HG03280 (cell line): ENCODE measurements at regions not wholly inside any gene's neighbourhood (a gene's known extent, or its start where the extent isn't known, plus 50 kb on each side); places are given as distances from the start of the nearest gene placed in this dataset.

Source experiments
- ATAC-seq: cut with Tn5 transposase; IDR thresholded peaks from one replicate; pipeline ENCODE4 v1.9.1; 2021; ENCODE audit warnings: mild to moderate bottlenecking, moderate library complexity; ENCODE audit not compliant: unreplicated experiment

DNA sequence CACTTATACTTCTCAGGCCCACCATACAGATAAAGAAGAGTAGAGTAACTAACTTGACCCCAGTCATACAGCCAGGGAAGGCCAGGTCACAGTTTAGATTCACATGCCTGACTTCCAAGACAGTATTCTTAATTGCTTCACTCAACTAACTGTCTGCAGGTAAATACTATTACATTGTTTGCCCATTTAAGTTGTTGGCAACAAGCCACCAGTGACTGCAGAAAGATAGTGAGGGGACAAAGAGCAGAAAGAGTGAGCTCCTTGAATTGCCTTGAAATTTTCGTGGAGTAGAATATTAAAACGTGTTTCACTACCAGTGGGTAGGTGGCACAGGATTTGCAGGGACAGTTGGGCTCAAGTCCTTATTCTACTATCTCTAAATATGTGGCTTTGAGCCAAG is 146.3 kb upstream of the RMST start:
- ATAC-seq = no peak

DNA sequence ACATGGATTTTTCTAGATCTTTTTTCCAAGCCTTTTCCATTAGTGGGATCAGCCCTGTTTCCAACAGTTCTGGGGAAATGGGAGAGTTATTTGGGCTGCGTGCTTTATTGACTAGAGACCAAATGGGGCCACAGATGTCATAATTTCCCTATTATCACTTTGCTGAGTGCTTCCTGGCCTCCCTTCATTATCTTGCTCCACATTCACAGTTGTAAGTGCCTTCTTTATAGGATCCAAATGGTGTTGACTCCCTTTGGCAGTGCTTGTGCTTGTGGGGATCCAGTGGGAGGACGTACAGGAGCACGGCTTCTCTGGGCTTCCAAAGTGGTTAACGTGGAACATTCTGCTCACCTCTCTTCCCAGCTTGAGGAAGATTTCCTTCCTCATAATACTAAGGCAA is 141.0 kb upstream of the RMST start:
- ATAC-seq = no peak

DNA sequence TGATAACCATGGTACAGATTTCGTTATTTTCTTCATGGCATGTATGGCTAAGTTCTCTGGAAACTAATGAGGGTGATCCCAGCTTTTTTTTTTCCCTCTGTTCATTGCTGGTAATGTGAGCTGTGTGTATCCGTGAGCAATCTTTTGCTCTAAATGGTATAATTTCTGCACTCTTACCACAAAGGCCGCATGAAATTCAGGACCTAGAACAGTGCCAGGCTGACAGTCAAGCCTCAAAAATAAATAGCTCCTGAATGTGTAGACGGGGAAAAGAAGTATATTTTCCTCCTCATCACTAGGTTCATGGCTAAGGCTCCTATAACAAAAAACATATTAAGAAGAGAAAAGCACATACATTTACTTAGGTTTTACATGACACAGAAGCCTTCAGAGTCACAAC is 140.2 kb upstream of the RMST start:
- ATAC-seq = no peak

DNA sequence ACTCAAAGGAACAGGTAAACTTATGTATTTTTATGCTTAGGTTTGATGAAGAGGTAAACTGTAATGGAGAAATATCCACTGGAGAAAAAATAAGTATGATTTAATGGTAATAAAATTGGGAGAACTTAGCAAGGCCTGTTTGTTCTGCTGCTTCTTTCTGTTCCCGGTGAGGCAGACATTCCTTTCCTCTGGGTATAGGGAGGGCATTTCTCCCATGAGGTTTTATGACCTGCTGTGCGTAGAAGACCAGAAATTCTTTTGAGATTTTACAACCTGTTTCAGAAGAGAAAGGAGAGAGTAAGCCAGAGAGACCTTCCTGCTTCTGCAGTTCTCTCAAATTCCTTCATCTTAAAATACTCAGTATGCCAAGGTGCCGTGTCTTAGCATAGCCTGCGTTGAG is 139.4 kb upstream of the RMST start:
- ATAC-seq = no peak

DNA sequence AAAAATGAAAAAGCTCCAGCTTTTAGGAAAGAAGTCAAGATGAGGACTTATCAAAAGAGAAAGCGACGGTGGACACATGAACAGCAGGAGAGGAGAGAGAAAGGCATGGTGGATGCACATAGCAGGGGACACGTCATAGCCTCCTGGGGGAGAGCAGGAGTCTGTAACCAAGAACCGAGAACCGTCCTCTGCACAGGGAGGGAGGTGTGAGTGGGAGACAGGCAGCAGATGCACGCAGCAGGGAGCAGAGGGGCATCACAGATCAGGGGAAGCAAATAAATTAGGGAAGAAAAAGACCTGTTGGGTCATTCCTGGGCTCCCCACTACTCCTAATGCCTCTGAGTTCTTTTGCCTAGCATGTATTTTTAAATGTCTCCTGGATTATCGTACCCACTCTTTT is 138.1 kb upstream of the RMST start:
- no peak for ATAC-seq

DNA sequence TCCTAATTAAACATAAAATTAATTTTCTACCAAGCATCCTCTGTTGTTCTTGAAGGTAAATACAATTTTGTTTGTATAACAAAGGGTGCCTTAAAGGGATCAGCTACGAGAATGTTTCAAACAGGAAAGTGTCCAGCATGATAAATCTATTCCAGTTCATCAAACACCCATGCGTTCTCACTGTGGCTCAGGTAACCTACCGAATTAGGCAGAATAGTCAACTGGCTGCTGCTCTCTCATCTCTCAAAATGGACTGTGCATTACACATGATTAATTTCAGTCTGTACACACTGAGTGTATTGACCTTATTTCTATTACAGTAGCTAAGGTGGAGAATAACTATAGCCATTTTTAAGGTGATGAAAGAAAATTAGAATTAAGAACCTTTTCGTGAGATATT is 127.5 kb upstream of the RMST start:
- ATAC-seq = no peak

DNA sequence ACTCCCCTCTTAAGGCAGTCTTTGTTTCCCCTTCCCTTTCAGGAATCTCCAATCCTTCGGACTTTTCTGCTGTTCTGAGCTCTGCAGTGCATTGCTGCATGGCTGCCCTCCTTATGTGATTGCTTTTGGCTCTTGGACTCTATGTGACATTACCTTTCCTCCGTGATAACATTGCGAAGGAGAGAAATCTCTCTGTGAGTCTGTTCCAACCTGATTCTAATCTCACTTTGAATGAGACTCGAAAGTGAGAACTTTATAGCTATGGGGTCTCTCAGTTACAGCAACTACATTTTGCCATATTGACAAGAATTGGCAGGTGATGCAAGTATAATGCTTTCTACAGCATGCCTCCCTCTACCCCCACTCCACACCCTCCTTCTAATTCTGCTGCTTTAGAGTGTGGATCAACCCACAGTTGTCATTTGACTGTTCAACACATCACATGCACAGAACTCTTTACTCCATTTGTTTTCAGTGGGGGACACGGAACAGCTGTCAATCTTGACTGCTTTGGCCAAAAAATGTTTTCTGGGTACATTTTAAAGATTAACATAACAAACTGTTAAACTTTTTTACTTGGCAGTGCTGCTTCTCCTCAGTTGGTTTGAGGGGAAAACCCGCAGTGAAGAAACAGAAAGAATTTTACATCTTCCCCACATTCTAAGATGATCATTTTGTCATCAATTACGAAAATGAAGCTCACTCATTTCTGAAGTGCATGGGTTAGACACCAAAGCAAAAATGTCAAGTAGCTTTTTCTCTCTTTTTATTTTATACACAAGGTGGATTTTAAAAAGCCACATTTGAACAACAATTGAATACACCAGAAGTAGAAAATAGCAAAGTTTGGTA is 125.5 kb upstream of the RMST start:
- ATAC-seq = peak; percentile 53

DNA sequence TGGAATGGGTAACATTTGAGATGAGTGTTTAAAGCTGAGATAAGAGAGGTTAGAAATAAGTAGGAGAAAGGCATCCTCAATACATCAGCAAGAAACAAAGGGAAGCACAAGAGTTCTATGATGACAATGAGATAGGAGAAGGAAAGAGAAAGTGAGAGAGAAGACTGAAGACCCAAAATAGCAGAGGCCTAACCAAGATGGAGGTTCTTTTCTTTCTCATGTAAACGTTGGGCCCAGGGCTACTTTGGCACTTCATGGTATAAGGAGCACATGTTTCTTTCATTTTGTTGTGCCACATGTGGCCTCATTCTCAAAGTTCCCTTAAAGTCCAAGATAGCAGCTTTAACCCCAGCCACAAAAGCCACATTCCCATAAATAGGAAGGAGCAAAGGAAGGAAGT is 120.5 kb upstream of the RMST start:
- ATAC-seq = no peak

DNA sequence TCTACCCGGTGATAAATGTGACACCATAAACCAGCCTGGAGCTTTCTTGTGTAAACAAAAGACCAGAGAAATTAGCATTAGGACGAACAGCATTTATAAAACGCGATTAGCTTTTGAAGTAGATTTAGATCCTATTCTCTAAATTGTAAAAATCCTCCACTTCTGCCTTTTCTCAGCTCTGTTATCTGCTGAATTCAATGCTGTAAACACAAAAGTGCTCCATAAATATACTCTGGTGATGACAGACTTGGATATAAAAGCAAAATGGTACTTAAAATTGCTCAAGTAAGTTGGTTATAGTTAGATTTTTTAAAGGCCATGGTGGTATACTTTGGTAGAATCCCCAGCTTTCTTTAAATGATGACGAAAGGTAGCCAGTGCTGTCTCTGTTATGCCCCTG is 114.6 kb upstream of the RMST start:
- no peak for ATAC-seq

DNA sequence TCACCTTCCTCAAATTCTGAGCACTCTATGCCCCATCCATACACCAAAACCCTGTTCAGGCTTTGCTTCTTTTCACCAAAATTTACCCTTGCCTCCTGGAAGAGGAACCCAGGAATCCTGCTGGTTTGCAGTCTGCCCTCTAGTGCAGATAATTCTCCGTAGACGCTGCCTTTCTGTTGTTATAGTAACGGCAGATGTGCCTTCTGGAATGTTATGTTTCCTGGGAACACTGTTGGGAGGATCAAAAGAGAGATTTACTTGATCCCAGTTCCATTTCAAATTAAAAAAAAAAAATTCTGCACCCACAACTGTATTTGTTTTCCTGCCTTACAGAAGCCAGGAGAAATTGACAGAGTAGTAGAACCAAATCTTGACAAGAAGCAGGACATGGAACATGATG is 104.2 kb upstream of the RMST start:
- ATAC-seq = no peak

DNA sequence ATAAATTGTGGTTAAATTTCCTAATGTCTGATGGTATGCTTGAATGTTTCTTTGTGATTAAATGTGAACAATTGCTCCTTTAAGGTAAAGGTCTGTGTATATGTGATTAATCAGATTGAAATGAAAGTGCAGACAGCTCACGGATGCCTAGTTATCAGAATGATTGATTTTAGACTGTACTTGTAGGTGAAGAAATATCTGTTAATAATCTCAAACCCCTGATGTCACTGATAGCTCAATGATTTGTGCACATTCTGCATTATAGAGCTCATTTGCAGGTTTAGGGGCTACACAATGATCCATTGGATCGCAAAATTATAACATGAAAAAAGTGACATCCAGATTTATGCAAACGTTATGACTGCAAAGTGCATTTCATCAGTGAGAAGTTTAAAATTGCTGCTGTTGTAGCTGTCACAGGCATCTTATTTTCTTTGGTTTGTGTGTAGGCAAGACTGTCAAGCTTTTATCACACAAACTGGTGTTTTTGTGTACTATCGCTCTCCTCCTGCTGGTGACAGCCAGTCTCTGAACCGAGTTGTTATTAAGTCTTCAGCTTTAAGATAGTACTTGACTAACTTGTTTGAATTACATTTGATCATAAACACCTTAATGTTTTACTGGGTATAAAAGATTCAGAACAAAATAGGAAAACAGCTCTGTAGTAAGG is 103.4 kb upstream of the RMST start:
- no peak for ATAC-seq

DNA sequence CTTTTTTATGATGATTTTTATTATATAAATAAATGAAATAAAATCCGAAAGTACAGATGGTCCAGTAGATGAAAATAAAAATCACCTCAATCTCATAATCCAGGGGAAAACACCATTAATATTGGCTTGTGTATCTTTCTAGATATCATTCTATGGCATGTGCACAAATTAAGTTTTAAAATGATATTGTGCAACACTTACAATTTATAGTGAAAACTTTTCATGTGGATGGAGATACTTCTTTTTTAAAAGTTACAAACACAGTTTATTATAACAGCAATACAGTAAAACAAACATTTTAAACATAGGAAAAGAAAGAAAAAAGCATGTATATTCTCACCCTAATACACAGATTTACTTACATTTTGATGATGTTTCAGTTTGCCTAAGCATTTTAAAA is 98.9 kb upstream of the RMST start:
- no peak for ATAC-seq

DNA sequence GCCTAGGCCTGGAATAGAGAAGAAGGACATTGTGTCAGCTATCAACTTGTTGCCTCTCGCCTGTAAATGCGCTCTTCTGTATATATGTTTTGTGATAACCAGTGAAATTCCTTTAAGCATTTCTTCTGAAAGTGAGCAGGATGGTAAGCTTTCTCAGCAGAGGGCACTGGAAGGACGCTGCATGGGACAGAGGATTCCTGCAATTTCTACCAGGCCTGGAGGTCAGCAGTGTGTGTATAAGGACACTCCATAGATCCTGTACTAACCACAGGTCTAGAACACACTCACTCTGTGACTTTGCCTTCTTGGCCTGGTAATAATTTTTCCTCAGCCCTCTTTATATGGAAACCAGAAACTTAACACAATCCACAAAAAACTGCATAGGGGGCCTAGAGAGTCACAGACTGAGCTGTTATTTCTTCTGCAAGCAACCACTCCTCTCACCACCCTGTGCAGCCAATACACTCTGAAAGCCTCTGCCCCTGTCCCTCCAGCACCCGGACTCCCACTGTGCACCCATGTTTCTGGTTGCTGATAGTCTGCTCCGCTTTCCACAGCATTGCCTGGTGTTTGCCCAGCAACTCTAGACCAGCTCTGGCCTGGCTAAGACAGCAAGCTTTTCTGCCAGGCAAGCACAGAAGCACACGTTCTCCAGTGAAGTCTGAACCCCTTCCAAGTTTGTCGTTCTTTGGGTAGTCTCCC is 94.0 kb upstream of the RMST start:
- ATAC-seq = no peak

DNA sequence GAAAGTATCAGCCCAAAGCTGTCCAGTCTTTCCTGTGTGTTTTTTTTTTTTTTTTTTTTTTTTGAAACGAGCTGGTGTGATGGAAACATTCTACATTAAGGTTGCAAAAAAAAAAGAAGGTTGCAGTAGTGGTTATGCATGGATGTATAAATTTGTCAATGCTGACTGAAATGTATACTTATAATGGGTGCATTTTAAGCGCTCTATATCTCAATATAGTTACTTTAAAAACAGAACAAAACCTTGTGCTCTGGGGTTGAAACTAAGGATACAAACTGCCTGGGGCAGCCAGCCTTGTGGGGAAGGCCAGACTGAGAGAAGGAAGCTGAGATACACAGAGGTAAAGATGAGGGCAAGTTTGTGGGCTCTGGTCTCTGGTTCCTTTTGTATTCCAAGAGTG is 87.3 kb upstream of the RMST start:
- peak; percentile 44 for ATAC-seq

DNA sequence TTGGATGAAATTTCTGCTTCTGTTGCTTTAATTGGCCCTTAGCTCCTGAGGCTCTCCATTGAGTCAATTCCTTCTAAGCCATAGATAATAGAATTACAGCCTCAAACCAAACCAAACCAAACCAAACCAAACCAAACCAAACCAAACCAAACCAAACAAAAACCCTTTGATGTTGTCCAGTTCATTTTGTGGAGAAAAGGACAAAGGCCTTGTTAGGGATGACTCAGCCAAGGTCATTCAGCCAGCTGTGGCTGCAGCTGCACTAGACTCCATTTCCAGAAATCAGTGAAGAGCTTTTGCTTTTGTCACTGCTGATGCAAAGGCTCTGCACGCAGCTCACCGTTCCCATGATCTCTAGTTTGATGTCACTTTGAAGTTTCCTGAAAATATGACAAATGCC is 82.2 kb upstream of the RMST start:
- no peak for ATAC-seq

DNA sequence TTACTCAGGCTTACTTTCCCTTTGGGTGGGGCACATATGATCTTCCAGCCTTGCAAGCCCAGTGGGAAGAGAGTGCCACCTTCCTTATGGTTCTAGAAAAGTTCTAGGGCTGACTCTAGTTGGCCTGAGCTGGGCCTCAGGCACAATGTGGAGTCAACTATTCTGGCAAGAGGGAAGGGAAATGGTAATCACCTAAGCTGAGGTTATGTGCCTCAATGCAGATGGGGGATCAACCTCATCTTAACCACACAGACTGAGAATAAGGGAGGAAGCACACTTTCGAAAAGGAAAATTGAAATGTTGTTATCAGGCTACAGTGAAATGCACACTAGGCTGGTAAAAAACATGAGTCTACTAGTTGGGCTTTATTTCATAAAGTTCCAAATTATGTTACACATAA is 77.5 kb upstream of the RMST start:
- no peak for ATAC-seq

DNA sequence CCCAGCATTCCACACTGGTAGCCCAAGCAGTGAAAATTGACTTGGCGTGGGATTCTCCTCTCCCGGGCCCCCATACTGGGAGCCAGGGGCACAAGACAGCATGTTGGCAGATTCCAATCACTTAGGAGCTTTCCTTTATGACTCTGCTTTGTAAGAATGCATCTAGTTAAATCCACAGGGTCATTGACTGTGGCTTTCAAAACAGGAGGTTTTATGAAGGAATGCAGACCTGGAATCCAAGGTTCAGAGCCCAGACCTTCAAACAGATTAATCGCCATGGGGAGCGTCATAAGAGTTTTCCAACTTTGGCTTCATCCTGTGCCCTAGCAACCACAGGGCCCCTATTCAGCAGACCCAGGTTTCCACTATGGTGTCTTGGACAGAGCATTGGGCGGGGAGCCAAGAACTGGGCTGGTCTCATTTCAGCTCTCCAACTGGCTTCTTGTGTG is 76.4 kb upstream of the RMST start:
- ATAC-seq = no peak

DNA sequence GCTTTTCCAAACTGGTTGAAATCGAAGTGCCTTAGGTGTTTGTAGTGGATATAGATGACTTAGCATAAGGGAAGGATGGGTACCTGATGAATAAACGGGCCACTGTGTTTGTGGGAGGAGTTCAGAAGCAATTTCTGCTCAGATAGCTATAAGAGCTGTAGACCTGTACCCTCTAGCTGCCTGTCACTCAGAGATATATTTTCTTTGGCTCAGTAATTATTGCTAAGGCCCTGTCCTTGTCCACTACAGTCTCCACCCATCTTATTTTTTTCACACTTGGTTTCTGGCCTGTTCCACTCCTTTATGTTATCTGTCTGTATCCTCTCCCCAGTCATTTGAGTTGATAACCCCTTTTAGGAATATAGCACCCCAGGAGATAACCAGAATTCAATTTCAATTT is 74.8 kb upstream of the RMST start:
- no peak for ATAC-seq

DNA sequence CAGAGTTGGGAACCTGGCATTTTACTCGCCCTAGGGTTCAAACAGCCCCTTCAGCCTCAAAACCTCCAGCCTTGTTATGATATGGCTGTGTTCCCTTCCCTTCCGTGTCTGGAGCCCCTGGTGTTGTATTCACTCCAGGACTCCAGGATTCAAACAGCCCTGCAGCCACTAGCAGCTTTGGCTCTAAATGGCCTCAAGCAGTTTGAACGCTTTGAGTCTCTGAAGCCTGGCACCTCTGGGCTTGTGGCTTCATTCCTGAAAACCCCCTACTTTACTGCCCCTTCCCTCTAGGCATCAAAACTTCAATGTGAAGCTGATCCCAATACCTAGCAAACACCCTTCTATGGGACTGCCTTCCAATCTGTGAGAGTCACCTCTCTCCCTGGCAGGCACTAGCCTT is 67.9 kb upstream of the RMST start:
- ATAC-seq = no peak

DNA sequence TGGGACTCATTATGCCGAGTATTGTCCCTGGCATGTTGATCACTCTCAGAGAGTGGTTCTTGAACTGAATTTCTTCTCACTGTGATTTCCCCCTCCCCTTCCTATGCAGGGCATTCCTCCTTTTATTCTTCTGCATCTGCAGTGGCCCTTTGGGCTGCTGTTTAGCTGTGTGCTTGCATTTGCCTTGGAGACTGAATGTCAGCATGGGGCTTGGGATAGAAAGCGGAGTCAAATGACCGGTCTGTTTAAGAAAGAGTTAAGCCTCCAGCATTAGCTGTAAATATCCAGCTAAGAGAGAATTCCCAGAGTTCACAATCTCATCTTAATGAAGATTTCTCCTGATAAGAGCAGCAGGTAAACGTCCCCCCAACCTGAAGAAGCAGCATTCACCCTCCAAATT is 65.6 kb upstream of the RMST start:
- no peak for ATAC-seq

DNA sequence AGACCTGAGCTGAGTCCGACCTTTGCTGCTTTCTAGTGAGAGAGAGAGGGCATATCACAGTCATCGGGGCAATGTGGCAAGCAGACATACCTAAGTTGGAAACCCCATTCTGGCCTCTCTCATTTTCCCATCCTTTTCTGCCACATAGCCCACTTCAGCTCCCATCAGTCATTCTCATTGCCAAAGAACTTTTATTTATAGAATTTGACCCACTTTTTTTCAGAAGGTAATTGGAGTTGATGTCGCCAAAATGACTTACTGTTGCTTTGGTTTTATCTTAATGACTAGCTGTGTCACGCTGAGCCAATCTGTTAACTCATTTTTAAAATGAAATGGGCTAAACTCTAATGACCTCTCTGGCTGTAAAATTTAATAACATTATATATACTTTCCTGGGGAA is 63.9 kb upstream of the RMST start:
- no peak for ATAC-seq

DNA sequence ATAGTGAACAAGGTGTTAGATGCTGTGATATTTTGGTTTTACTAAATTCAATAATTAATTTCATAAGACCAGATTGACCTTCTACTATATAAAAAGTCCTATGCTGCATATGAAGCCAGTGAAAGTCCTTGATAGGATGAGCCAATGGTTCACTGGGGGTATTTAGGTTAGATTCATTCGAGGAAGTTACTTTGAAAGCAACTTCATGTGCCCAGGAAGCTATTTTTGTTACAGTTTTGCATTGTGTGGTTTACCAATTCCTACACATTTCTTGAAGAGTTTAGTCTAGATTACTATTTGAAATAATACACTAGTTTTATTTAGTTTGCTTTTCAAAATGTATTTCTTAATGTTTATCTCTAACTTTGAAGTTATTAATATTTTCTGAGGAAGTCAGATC is 58.5 kb upstream of the RMST start:
- peak; percentile 40 for ATAC-seq
